B cell (primary cell): ENCODE measurements at regions not wholly inside any gene's neighbourhood (a gene's known extent, or its start where the extent isn't known, plus 50 kb on each side); places are given as distances from the start of the nearest gene placed in this dataset.

ENCODE experiments used
- ATAC-seq: fragments of 200-7000 bp; cut with Tn5 transposase; one replicate; pipeline ENCODE4 v1.10.0; 2021; ENCODE audit warnings: low read depth, mild to moderate bottlenecking, moderate number of reproducible peaks, moderate library complexity
- CTCF ChIA-PET: fragments of 350-600 bp; sonication (Branson Sonifier 250); formaldehyde crosslinking; loops from one replicate; lab custom pipeline; 2021; ENCODE audit warnings: antibody characterized with exemption, inconsistent platforms; lab: Charles Lee
- POLR2A ChIA-PET: fragments of 350-600 bp; sonication (Branson Sonifier 250); formaldehyde crosslinking; loops from one replicate; lab custom pipeline; 2021; ENCODE audit warnings: antibody characterized with exemption; lab: Charles Lee
- DNase-seq: peaks from one replicate; pipeline ENCODE4 v3.0.0; 2013
- H2AFZ ChIP-seq: 2 replicates; pipeline ENCODE4 v1.6.1; 2012; ENCODE audit warnings: mild to moderate bottlenecking, low read depth, low read length; ENCODE audit not compliant: insufficient read depth, poor library complexity, severe bottlenecking
- H3K27ac ChIP-seq, 2 donors: 1 replicate in 1 of 2; 2 replicates in 1 of 2; pipeline ENCODE4 v1.5.1; 2012 to 2013; ENCODE audit warnings: low read length in 2 of 2, mild to moderate bottlenecking in 2 of 2, moderate library complexity in 1 of 2
- H3K27me3 ChIP-seq, 4 experiments: fragments of 200-600 bp in 1 of 4; sonication (generic) in 1 of 4; replicated peaks in 1 of 4; 1 replicate in 2 of 4; 2 replicates in 2 of 4; pipeline versions ENCODE4 v1.6.1 to v1.7.0; 2013 to 2016; ENCODE audit warnings: low read length in 3 of 4, mild to moderate bottlenecking in 2 of 4, mixed read lengths in 1 of 4, moderate library complexity in 1 of 4; ENCODE audit not compliant: insufficient read depth in 4 of 4, control insufficient read depth in 3 of 4; ENCODE audit errors: control extremely low read depth in 1 of 4
- H3K36me3 ChIP-seq, 2 experiments: replicated peaks in 1 of 2; 1 replicate in 1 of 2; 2 replicates in 1 of 2; pipeline versions ENCODE4 v1.6.1 to v1.7.1; 2013; ENCODE audit warnings: low read length in 1 of 2; ENCODE audit not compliant: insufficient read depth in 2 of 2, control insufficient read depth in 1 of 2; ENCODE audit errors: control extremely low read depth in 1 of 2, extremely low read depth in 1 of 2
- H3K4me1 ChIP-seq, 2 donors: fragments of 200-600 bp in 1 of 2; sonication (generic) in 1 of 2; 1 replicate in 1 of 2; 2 replicates in 1 of 2; pipeline versions ENCODE4 v1.5.1 to v1.6.1; 2013 to 2017; ENCODE audit warnings: low read length in 2 of 2; ENCODE audit not compliant: control insufficient read depth in 2 of 2, insufficient read depth in 2 of 2
- H3K4me2 ChIP-seq: replicated peaks from 2 replicates; pipeline ENCODE3; 2012; ENCODE audit warnings: mild to moderate bottlenecking, low read depth, low read length; ENCODE audit not compliant: poor library complexity, severe bottlenecking
- H3K4me3 ChIP-seq, 5 experiments: fragments of 200-600 bp in 1 of 5; sonication (generic) in 1 of 5; 1 replicate in 3 of 5; 2 replicates in 2 of 5; pipeline versions ENCODE4 v1.5.1 to v1.7.0; 2011 to 2016; ENCODE audit warnings: low read length in 4 of 5, mild to moderate bottlenecking in 4 of 5, low read depth in 2 of 5, control low read depth in 1 of 5, moderate library complexity in 1 of 5; ENCODE audit not compliant: insufficient read depth in 1 of 5; ENCODE audit errors: control extremely low read depth in 1 of 5, extremely low read depth in 1 of 5
- H3K79me2 ChIP-seq: fragments of 200-600 bp; sonication (generic); one replicate; pipeline ENCODE4 v1.6.0; 2016; ENCODE audit warnings: low read length; ENCODE audit not compliant: control insufficient read depth, insufficient read depth
- H3K9ac ChIP-seq: fragments of 200-600 bp; sonication (generic); 2 replicates; pipeline ENCODE4 v1.6.1; 2017; ENCODE audit warnings: mild to moderate bottlenecking, low read length, moderate library complexity
- H3K9me3 ChIP-seq, 3 donors: one replicate each; pipeline versions ENCODE4 v1.6.1 to v1.7.1; 2013; ENCODE audit warnings: low read length in 2 of 3; ENCODE audit not compliant: control insufficient read depth in 2 of 3, insufficient read depth in 1 of 3; ENCODE audit errors: control extremely low read depth in 1 of 3
- H4K20me1 ChIP-seq: 2 replicates; pipeline ENCODE4 v1.6.0; 2012; ENCODE audit warnings: mild to moderate bottlenecking, low read length; ENCODE audit not compliant: insufficient read depth, control insufficient read depth, poor library complexity, severe bottlenecking
- H3K27ac Mint-ChIP-seq: one replicate; pipeline ENCODE4 v1.8.0; 2021; ENCODE audit warnings: mixed read lengths
- H3K27me3 Mint-ChIP-seq: one replicate; pipeline ENCODE4 v1.8.0; 2021; ENCODE audit warnings: mixed read lengths
- H3K4me1 Mint-ChIP-seq: one replicate; pipeline ENCODE4 v1.8.0; 2021; ENCODE audit warnings: mixed read lengths
- H3K4me3 Mint-ChIP-seq: one replicate; pipeline ENCODE4 v1.8.0; 2021; ENCODE audit warnings: mixed read lengths
- H3K9me3 Mint-ChIP-seq: one replicate; pipeline ENCODE4 v1.8.0; 2022; ENCODE audit warnings: mixed read lengths; ENCODE audit not compliant: insufficient read depth
- EZH2 ChIP-seq: IDR thresholded peaks from 2 replicates; pipeline ENCODE4 v1.6.1; 2012; ENCODE audit warnings: borderline replicate concordance, low read depth, mild to moderate bottlenecking, moderate library complexity, low read length; ENCODE audit not compliant: insufficient read depth, poor library complexity, severe bottlenecking
- WGBS: methylation state at CpG from one replicate; pipeline ENCODE4 v1.1.5; 2013; ENCODE audit warnings: missing lambda C conversion rate; ENCODE audit not compliant: insufficient coverage; 5-methylcytosine and 5-hydroxymethylcytosine counted together
- intact Hi-C: fragments of 100-400 bp; cut with micrococcal nuclease; formaldehyde crosslinking; loops from one replicate; pipeline ENCODE4 v1.10.0; 2022
- TF ChIP-seq, protein P1 (sequence below): fragments of 200-600 bp; IDR thresholded peaks from one replicate; pipeline ENCODE4 v1.8.0; 2022; ENCODE audit warnings: antibody characterized with exemption, mild to moderate bottlenecking

DNA sequence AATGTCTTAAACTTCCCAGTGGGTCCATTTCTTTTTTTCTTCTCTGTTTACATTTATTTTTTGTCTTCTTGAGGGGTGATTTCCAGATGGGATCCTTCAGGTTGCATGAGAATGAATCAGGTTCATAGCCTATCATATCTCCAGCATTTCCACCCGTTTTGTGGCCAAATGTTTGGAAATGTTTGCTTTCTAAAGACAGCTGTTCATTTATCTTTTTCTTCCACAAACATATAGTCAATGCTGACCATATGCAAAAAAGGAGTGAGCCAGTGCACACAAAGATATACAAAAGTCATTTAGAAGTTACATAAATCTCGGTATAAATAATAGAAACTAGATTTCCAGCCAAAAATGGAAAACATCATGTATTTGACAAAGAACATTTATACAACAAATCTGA lies 71.6 kb upstream of the STC2 start:
- Histone ChIP-seq H3K27me3 (no peaks in the 10 kb centered on the region), H3K36me3 (no peaks in the 10 kb centered on the region), H3K4me1 (no peaks in the 10 kb centered on the region), H3K4me3 (no peak overlapping the region), H2AFZ (no peak overlapping the region), H3K27ac (no peak overlapping the region), H3K9ac (no peak overlapping the region), H3K4me2 (no peak overlapping the region), H3K79me2 (no peaks in the 10 kb centered on the region), H4K20me1 (no peaks in the 10 kb centered on the region), H3K9me3 (peaks cover 0 to 3% (median 0%) of the 10 kb centered on the region in 3 donors)
- intact Hi-C loops = no loop called here
- no peak for ATAC-seq
- no peaks in the 10 kb centered on the region for H3K9me3 Mint-ChIP-seq
- H3K4me1 Mint-ChIP-seq = no peaks in the 10 kb centered on the region
- H3K4me3 Mint-ChIP-seq = no peak overlapping the region
- DNase-seq = no peak
- H3K27me3 Mint-ChIP-seq = no peaks in the 10 kb centered on the region
- WGBS = no CpG with 5 or more reads among the region's 2 CpGs
- POLR2A ChIA-PET = no interaction called here
- no peak for TF ChIP-seq EZH2
- H3K27ac Mint-ChIP-seq = no peak overlapping the region
- CTCF ChIA-PET = no interaction called here

DNA sequence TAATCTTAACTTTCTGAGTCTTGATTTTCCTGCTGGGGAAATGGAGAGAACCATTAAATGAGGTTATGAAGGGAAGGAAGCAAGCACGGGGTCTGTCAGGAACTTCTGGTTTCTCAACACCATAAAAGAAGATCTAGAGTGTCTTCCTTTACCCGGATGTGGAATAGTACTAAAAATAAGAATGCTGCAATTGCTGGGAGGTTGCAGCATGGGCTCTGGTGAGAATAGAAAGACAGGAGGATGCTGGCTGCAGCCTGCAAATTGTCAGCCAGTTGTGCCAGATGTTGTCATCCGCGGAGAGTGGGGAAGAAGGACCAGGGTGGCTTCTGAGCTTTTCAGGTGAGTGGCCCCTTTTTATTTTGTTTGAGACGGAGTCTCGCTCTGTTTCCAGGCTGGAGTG lies 69.3 kb upstream of the STC2 start:
- Mint-ChIP-seq H3K9me3 (peaks cover 5% of the 10 kb centered on the region), H3K27ac (no peak overlapping the region), H3K4me3 (no peak overlapping the region), H3K27me3 (peaks cover 13% of the 10 kb centered on the region), H3K4me1 (no peaks in the 10 kb centered on the region)
- no peaks in the 10 kb centered on the region for H3K79me2 ChIP-seq
- intact Hi-C loops = no loop called here
- no peaks in the 10 kb centered on the region for H3K4me1 ChIP-seq
- 57% methylated on average over 5 of the region's 6 CpGs for WGBS
- DNase-seq = no peak
- no peak overlapping the region for H3K4me3 ChIP-seq
- ATAC-seq = no peak
- H2AFZ ChIP-seq = no peak overlapping the region
- H3K9me3 ChIP-seq = peaks cover 0 to 11% (median 2%) of the 10 kb centered on the region in 3 donors
- H3K4me2 ChIP-seq = no peak overlapping the region
- no peaks in the 10 kb centered on the region for H3K36me3 ChIP-seq
- ChIA-PET CTCF (no interaction called here), POLR2A (no interaction called here)
- no peak overlapping the region for H3K27ac ChIP-seq
- H4K20me1 ChIP-seq = no peaks in the 10 kb centered on the region
- no peaks in the 10 kb centered on the region for H3K27me3 ChIP-seq
- TF ChIP-seq, protein P1, sequence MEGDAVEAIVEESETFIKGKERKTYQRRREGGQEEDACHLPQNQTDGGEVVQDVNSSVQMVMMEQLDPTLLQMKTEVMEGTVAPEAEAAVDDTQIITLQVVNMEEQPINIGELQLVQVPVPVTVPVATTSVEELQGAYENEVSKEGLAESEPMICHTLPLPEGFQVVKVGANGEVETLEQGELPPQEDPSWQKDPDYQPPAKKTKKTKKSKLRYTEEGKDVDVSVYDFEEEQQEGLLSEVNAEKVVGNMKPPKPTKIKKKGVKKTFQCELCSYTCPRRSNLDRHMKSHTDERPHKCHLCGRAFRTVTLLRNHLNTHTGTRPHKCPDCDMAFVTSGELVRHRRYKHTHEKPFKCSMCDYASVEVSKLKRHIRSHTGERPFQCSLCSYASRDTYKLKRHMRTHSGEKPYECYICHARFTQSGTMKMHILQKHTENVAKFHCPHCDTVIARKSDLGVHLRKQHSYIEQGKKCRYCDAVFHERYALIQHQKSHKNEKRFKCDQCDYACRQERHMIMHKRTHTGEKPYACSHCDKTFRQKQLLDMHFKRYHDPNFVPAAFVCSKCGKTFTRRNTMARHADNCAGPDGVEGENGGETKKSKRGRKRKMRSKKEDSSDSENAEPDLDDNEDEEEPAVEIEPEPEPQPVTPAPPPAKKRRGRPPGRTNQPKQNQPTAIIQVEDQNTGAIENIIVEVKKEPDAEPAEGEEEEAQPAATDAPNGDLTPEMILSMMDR = no peak
- no peak for TF ChIP-seq EZH2
- H3K9ac ChIP-seq = no peak overlapping the region
